HEK293 (cell line): ENCODE measurements at regions not wholly inside any gene's neighbourhood (a gene's known extent, or its start where the extent isn't known, plus 50 kb on each side); places are given as distances from the start of the nearest gene placed in this dataset.
A peak's percentile ranks its signal among the peaks of the same experiment; 100 is the strongest.

ENCODE experiments used
- CTCF ChIA-PET: fragments of 350-600 bp; formaldehyde crosslinking; extraction: SDS; loops from one replicate; lab custom pipeline; 2021; ENCODE audit warnings: antibody characterized with exemption; lab: Yijun Ruan, JAX
- POLR2A ChIA-PET: fragments of 300-600 bp; formaldehyde crosslinking; extraction: SDS; loops from one replicate; lab custom pipeline; 2020; ENCODE audit warnings: antibody characterized with exemption, inconsistent platforms; lab: Yijun Ruan, JAX
- H3K27ac ChIP-seq: fragments of 200-500 bp; sonication (Bioruptor generic); 2 replicates; pipeline ENCODE4 v1.5.1; 2014; ENCODE audit warnings: low read depth, low read length, control low read depth, inconsistent platforms; ENCODE audit errors: extremely low read depth
- H3K36me3 ChIP-seq, 2 experiments: fragments of 200-500 bp in 1 of 2; sonication (Bioruptor generic) in 1 of 2; 1 replicate in 1 of 2; 2 replicates in 1 of 2; pipeline ENCODE4 v1.5.1; 2014 to 2017; ENCODE audit warnings: inconsistent platforms in 2 of 2, low read length in 2 of 2; ENCODE audit not compliant: control insufficient read depth in 2 of 2, insufficient read depth in 1 of 2
- H3K4me1 ChIP-seq: fragments of 200-500 bp; sonication (Bioruptor generic); 2 replicates; pipeline ENCODE4 v1.5.1; 2014; ENCODE audit warnings: mild to moderate bottlenecking, low read length, inconsistent platforms; ENCODE audit not compliant: control insufficient read depth, insufficient read depth
- H3K4me3 ChIP-seq: 2 replicates; pipeline ENCODE4 v1.5.1; 2011; ENCODE audit warnings: low read depth, mild to moderate bottlenecking, control low read depth, low read length, moderate library complexity
- H3K9me3 ChIP-seq: fragments of 200-500 bp; sonication (Bioruptor generic); 2 replicates; pipeline ENCODE4 v1.5.1; 2014; ENCODE audit warnings: low read depth, low read length, inconsistent platforms; ENCODE audit not compliant: control insufficient read depth, insufficient read depth
- FEZF1 ChIP-seq: fragments of 450-650 bp; formaldehyde crosslinking; IDR thresholded peaks from 2 replicates; pipeline ENCODE4 v1.5.1; 2016; ENCODE audit warnings: missing biosample characterization, missing genetic modification characterization
- GLIS1 ChIP-seq: fragments of 450-650 bp; formaldehyde crosslinking; IDR thresholded peaks from 2 replicates; pipeline ENCODE4 v1.5.1; 2016; ENCODE audit warnings: missing biosample characterization, missing genetic modification characterization
- KLF8 ChIP-seq: fragments of 450-650 bp; formaldehyde crosslinking; IDR thresholded peaks from 2 replicates; pipeline ENCODE4 v1.5.1; 2016; ENCODE audit warnings: missing biosample characterization, missing genetic modification characterization
- OSR2 ChIP-seq: fragments of 450-650 bp; formaldehyde crosslinking; IDR thresholded peaks from 2 replicates; pipeline ENCODE4 v1.5.1; 2016; ENCODE audit warnings: missing biosample characterization, missing genetic modification characterization
- SETDB1 ChIP-seq: IDR thresholded peaks from one replicate; pipeline ENCODE4 v1.6.1; 2017; ENCODE audit warnings: mild to moderate bottlenecking, low read length, moderate library complexity, mixed read lengths; ENCODE audit not compliant: insufficient read length
- SP7 ChIP-seq: fragments of 450-650 bp; formaldehyde crosslinking; IDR thresholded peaks from 2 replicates; pipeline ENCODE4 v1.5.1; 2016; ENCODE audit warnings: missing biosample characterization, missing genetic modification characterization
- TRIM28 ChIP-seq: IDR thresholded peaks from 2 replicates; pipeline ENCODE4 v1.6.1; 2011; ENCODE audit warnings: low read length, control low read depth, borderline replicate concordance
- YY2 ChIP-seq: fragments of 450-650 bp; formaldehyde crosslinking; IDR thresholded peaks from 2 replicates; pipeline ENCODE4 v1.5.1; 2016; ENCODE audit warnings: missing biosample characterization, missing genetic modification characterization
- ZBTB17 ChIP-seq: fragments of 450-650 bp; formaldehyde crosslinking; IDR thresholded peaks from 2 replicates; pipeline ENCODE4 v1.5.1; 2016; ENCODE audit warnings: missing biosample characterization, missing genetic modification characterization
- ZBTB21 ChIP-seq: fragments of 450-650 bp; formaldehyde crosslinking; IDR thresholded peaks from 2 replicates; pipeline ENCODE4 v1.5.1; 2017; ENCODE audit warnings: missing biosample characterization, missing genetic modification characterization
- ZEB2 ChIP-seq: fragments of 450-650 bp; formaldehyde crosslinking; IDR thresholded peaks from 2 replicates; pipeline ENCODE4 v1.5.1; 2016; ENCODE audit warnings: missing biosample characterization, missing genetic modification characterization
- ZNF140 ChIP-seq: fragments of 450-650 bp; formaldehyde crosslinking; IDR thresholded peaks from 2 replicates; pipeline ENCODE4 v1.5.1; 2016; ENCODE audit warnings: missing biosample characterization, missing genetic modification characterization
- ZNF19 ChIP-seq: fragments of 450-650 bp; formaldehyde crosslinking; IDR thresholded peaks from 2 replicates; pipeline ENCODE4; 2016; ENCODE audit warnings: missing biosample characterization, missing genetic modification characterization, low read depth
- ZNF23 ChIP-seq: fragments of 450-650 bp; formaldehyde crosslinking; IDR thresholded peaks from 2 replicates; pipeline ENCODE4 v1.5.1; 2016; ENCODE audit warnings: missing biosample characterization, missing genetic modification characterization, borderline replicate concordance
- ZNF311 ChIP-seq: fragments of 450-650 bp; formaldehyde crosslinking; IDR thresholded peaks from 2 replicates; pipeline ENCODE4 v1.5.1; 2017; ENCODE audit warnings: missing biosample characterization, missing genetic modification characterization, borderline replicate concordance
- ZNF324 ChIP-seq: fragments of 450-650 bp; formaldehyde crosslinking; IDR thresholded peaks from 2 replicates; pipeline ENCODE4 v1.5.1; 2016; ENCODE audit warnings: missing biosample characterization, missing genetic modification characterization
- ZNF335 ChIP-seq: fragments of 450-650 bp; formaldehyde crosslinking; conservative IDR thresholded peaks from 2 replicates; pipeline ENCODE4 v1.5.1; 2016; ENCODE audit warnings: missing biosample characterization, missing genetic modification characterization
- ZNF514 ChIP-seq: fragments of 450-650 bp; formaldehyde crosslinking; IDR thresholded peaks from 2 replicates; pipeline ENCODE4 v1.5.1; 2016; ENCODE audit warnings: missing biosample characterization, missing genetic modification characterization
- ZNF621 ChIP-seq: fragments of 450-650 bp; formaldehyde crosslinking; IDR thresholded peaks from 2 replicates; pipeline ENCODE4 v1.5.1; 2017; ENCODE audit warnings: missing biosample characterization, missing genetic modification characterization
- ZNF623 ChIP-seq: fragments of 450-650 bp; formaldehyde crosslinking; IDR thresholded peaks from 2 replicates; pipeline ENCODE4 v1.5.1; 2016; ENCODE audit warnings: missing biosample characterization, missing genetic modification characterization
- ZNF654 ChIP-seq: fragments of 450-650 bp; formaldehyde crosslinking; IDR thresholded peaks from 2 replicates; pipeline ENCODE4 v1.5.1; 2016; ENCODE audit warnings: low read depth, missing biosample characterization, missing genetic modification characterization
- ZNF701 ChIP-seq: fragments of 450-650 bp; formaldehyde crosslinking; IDR thresholded peaks from 2 replicates; pipeline ENCODE4 v1.5.1; 2016; ENCODE audit warnings: missing biosample characterization, missing genetic modification characterization
- TF ChIP-seq, protein P1 (sequence below): fragments of 450-650 bp; formaldehyde crosslinking; IDR thresholded peaks from 2 replicates; pipeline ENCODE4 v1.5.1; 2017; ENCODE audit warnings: missing biosample characterization, missing genetic modification characterization
- TF ChIP-seq, protein P2 (sequence below): fragments of 450-650 bp; formaldehyde crosslinking; IDR thresholded peaks from 2 replicates; pipeline ENCODE4 v1.5.1; 2016; ENCODE audit warnings: missing biosample characterization, missing genetic modification characterization
- TF ChIP-seq, protein P3 (sequence below): fragments of 450-650 bp; formaldehyde crosslinking; IDR thresholded peaks from 2 replicates; pipeline ENCODE4 v1.5.1; 2016; ENCODE audit warnings: missing biosample characterization, missing genetic modification characterization
- TF ChIP-seq, protein P4 (sequence below): fragments of 450-650 bp; formaldehyde crosslinking; IDR thresholded peaks from 2 replicates; pipeline ENCODE4 v1.5.1; 2016; ENCODE audit warnings: missing biosample characterization, missing genetic modification characterization
- TF ChIP-seq, protein P5 (sequence below): fragments of 450-650 bp; formaldehyde crosslinking; IDR thresholded peaks from 2 replicates; pipeline ENCODE4 v1.5.1; 2017; ENCODE audit warnings: missing biosample characterization, missing genetic modification characterization
- TF ChIP-seq, protein P6 (sequence below): fragments of 450-650 bp; IDR thresholded peaks from 2 replicates; pipeline ENCODE4 v1.5.1; 2018; ENCODE audit warnings: missing biosample characterization, missing genetic modification characterization

DNA sequence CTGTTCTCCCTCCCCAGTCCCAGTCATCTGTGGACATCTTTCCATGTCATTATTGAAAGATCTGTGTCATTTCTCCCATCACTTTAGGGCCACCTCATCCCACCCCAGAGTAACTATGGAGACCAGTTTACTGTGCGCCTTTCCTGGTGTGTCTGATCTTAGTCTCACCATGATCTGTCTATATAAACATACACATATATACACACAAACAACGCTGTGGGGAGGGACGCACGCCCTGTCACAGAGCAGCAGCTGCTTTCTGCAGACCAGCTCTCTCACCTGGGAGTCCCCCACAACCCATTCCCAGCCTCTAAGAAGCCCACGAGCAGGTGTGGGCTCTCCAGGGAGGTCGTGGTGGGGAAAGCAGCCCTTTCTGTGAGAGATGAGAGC, 68.1 kb upstream of the TOX2 start (continued):
- TF ChIP-seq, protein P1, sequence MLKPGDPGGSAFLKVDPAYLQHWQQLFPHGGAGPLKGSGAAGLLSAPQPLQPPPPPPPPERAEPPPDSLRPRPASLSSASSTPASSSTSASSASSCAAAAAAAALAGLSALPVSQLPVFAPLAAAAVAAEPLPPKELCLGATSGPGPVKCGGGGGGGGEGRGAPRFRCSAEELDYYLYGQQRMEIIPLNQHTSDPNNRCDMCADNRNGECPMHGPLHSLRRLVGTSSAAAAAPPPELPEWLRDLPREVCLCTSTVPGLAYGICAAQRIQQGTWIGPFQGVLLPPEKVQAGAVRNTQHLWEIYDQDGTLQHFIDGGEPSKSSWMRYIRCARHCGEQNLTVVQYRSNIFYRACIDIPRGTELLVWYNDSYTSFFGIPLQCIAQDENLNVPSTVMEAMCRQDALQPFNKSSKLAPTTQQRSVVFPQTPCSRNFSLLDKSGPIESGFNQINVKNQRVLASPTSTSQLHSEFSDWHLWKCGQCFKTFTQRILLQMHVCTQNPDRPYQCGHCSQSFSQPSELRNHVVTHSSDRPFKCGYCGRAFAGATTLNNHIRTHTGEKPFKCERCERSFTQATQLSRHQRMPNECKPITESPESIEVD, result no peak
- TF ChIP-seq FEZF1 (tag by site-specific recombination) (no peak), ZBTB17 (tag by site-specific recombination) (no peak), ZNF623 (no peak), TRIM28 (no peak)

DNA sequence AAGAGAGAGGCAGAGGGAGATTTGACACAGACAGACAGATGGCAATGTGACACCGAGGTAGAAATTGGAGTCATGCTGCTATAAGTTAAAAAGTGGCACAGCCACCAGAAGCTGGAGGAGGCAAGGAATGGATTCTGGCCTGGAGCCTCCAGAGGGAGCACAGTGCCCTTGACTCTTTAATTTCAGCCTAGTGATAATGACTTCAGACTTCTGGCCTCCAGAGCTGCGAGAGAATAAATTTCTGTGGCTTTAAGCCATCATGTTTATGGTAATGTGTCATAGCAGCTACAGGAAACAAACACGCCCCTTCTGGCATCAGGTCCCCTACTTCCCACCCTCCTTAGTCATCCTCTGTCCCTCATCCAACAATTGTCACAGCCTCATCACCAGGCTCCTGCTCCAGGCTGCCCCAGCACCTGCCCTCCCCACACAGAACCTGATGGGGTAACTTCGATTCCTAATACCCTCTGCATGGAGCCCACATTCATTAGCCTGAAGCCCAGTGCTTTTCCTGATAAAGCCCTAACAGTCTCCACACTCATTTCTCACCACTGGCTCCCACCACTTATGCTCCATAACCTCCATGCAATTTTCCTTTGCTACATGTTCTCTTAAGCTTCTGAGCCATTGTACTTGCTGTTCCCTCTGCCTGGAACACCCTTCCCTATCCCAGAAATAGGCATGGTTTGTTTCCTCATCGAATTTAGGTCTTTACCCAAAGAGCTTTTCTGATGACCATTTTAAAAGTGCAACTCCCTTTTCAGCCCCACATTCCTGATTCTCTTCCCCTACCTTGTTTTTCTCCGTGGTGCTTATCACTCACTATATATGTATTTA, 69.7 kb upstream of the TOX2 start:
- POLR2A ChIA-PET, result no interaction called here
- Histone ChIP-seq H3K27ac (no peak overlapping the region), H3K4me3 (no peak overlapping the region), H3K36me3 (no peaks in the 10 kb centered on the region), H3K4me1 (peaks cover 12% of the 10 kb centered on the region), H3K9me3 (no peaks in the 10 kb centered on the region)
- CTCF ChIA-PET, result interaction anchor here (0.6 to 2.2 kb wide), 10 partner anchors 10 to 1981 kb away, joined by 3 to 10 read pairs (median 4); no protein-coding TSS in a partner anchor
- TF ChIP-seq ZNF19 (tag by site-specific recombination) (no peak), ZNF335 (tag by site-specific recombination) (peak; percentile 61), ZNF654 (tag by site-specific recombination) (peak; percentile 18; the same call in 1 of the 2 replicates), GLIS1 (tag by site-specific recombination) (no peak), FEZF1 (tag by site-specific recombination) (no peak), ZNF140 (tag by site-specific recombination) (no peak), ZNF311 (tag by site-specific recombination) (no peak), SETDB1 (peak; percentile 44), OSR2 (tag by site-specific recombination) (0 out of 2 replicates have a peak, but pooled peaks have one; percentile 11), ZNF23 (tag by site-specific recombination) (no peak), ZNF514 (tag by site-specific recombination) (no peak), KLF8 (tag by site-specific recombination) (no peak), ZEB2 (tag by site-specific recombination) (0 out of 2 replicates have a peak, but pooled peaks have one; percentile 14), ZNF701 (no peak), ZNF324 (tag by site-specific recombination) (no peak), YY2 (tag by site-specific recombination) (no peak), ZBTB21 (tag by site-specific recombination) (0 out of 2 replicates have a peak, but pooled peaks have one; percentile 40), SP7 (tag by site-specific recombination) (peak; percentile 55; the same call in 1 of the 2 replicates), ZNF621 (tag by site-specific recombination) (no peak)
- TF ChIP-seq, protein P2, sequence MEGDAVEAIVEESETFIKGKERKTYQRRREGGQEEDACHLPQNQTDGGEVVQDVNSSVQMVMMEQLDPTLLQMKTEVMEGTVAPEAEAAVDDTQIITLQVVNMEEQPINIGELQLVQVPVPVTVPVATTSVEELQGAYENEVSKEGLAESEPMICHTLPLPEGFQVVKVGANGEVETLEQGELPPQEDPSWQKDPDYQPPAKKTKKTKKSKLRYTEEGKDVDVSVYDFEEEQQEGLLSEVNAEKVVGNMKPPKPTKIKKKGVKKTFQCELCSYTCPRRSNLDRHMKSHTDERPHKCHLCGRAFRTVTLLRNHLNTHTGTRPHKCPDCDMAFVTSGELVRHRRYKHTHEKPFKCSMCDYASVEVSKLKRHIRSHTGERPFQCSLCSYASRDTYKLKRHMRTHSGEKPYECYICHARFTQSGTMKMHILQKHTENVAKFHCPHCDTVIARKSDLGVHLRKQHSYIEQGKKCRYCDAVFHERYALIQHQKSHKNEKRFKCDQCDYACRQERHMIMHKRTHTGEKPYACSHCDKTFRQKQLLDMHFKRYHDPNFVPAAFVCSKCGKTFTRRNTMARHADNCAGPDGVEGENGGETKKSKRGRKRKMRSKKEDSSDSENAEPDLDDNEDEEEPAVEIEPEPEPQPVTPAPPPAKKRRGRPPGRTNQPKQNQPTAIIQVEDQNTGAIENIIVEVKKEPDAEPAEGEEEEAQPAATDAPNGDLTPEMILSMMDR (tag by site-specific recombination), result peak; percentile 77
- TF ChIP-seq, protein P3, sequence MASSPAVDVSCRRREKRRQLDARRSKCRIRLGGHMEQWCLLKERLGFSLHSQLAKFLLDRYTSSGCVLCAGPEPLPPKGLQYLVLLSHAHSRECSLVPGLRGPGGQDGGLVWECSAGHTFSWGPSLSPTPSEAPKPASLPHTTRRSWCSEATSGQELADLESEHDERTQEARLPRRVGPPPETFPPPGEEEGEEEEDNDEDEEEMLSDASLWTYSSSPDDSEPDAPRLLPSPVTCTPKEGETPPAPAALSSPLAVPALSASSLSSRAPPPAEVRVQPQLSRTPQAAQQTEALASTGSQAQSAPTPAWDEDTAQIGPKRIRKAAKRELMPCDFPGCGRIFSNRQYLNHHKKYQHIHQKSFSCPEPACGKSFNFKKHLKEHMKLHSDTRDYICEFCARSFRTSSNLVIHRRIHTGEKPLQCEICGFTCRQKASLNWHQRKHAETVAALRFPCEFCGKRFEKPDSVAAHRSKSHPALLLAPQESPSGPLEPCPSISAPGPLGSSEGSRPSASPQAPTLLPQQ (tag by site-specific recombination), result peak; percentile 38; the same call in 1 of the 2 replicates
- TF ChIP-seq, protein P4, sequence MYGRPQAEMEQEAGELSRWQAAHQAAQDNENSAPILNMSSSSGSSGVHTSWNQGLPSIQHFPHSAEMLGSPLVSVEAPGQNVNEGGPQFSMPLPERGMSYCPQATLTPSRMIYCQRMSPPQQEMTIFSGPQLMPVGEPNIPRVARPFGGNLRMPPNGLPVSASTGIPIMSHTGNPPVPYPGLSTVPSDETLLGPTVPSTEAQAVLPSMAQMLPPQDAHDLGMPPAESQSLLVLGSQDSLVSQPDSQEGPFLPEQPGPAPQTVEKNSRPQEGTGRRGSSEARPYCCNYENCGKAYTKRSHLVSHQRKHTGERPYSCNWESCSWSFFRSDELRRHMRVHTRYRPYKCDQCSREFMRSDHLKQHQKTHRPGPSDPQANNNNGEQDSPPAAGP (tag by site-specific recombination), result no peak
- TF ChIP-seq, protein P5, sequence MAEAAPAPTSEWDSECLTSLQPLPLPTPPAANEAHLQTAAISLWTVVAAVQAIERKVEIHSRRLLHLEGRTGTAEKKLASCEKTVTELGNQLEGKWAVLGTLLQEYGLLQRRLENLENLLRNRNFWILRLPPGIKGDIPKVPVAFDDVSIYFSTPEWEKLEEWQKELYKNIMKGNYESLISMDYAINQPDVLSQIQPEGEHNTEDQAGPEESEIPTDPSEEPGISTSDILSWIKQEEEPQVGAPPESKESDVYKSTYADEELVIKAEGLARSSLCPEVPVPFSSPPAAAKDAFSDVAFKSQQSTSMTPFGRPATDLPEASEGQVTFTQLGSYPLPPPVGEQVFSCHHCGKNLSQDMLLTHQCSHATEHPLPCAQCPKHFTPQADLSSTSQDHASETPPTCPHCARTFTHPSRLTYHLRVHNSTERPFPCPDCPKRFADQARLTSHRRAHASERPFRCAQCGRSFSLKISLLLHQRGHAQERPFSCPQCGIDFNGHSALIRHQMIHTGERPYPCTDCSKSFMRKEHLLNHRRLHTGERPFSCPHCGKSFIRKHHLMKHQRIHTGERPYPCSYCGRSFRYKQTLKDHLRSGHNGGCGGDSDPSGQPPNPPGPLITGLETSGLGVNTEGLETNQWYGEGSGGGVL, result peak; percentile 19; the same call in 1 of the 2 replicates
- TF ChIP-seq, protein P6, sequence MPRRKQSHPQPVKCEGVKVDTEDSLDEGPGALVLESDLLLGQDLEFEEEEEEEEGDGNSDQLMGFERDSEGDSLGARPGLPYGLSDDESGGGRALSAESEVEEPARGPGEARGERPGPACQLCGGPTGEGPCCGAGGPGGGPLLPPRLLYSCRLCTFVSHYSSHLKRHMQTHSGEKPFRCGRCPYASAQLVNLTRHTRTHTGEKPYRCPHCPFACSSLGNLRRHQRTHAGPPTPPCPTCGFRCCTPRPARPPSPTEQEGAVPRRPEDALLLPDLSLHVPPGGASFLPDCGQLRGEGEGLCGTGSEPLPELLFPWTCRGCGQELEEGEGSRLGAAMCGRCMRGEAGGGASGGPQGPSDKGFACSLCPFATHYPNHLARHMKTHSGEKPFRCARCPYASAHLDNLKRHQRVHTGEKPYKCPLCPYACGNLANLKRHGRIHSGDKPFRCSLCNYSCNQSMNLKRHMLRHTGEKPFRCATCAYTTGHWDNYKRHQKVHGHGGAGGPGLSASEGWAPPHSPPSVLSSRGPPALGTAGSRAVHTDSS (tag by site-specific recombination), result no peak
